ENCODE measurements at regions not wholly inside any gene's neighbourhood (a gene's known extent, or its start where the extent isn't known, plus 50 kb on each side); places are given as distances from the start of the nearest gene placed in this dataset.

GRCh38 chr6:104305206-104305605 lies 554.5 kb downstream of the HACE1 start:
- ChIA-PET CTCF (no interaction called here), POLR2A (no interaction called here)
- no peak for DNase-seq (ENCODE audit: low read depth, low spot score)
- H3K4me3 ChIP-seq (ENCODE audit: low read depth, low read length): no peak overlapping the region
- TF ChIP-seq CTCF (IDR thresholded peaks at IDR 0.05; ENCODE audit: insufficient read depth, low read length, missing control alignments): no peak

- CTCF ChIA-PET: no interaction called here
- no peak overlapping the region for H3K4me3 ChIP-seq (ENCODE audit: low read depth, low read length)
- POLR2A ChIA-PET: no interaction called here
- TF ChIP-seq CTCF (IDR thresholded peaks at IDR 0.05; ENCODE audit: insufficient read depth, low read length, missing control alignments): no peak
- DNase-seq (ENCODE audit: low read depth, low spot score): no peak
Measured at GRCh38 chr6:104301951-104302350, 557.8 kb downstream of the HACE1 start.

GRCh38 chr6:104286641-104287040 lies 573.1 kb downstream of the HACE1 start:
- ChIA-PET POLR2A (no interaction called here), CTCF (no interaction called here)
- DNase-seq (ENCODE audit: low read depth, low spot score): no peak
- no peak overlapping the region for H3K4me3 ChIP-seq (ENCODE audit: low read depth, low read length)
- TF ChIP-seq CTCF (IDR thresholded peaks at IDR 0.05; ENCODE audit: insufficient read depth, low read length, missing control alignments): no peak

GRCh38 chr6:104284872-104285271 lies 574.8 kb downstream of the HACE1 start:
- ChIA-PET POLR2A (no interaction called here), CTCF (no interaction called here)
- no peak for TF ChIP-seq CTCF (IDR thresholded peaks at IDR 0.05; ENCODE audit: insufficient read depth, low read length, missing control alignments)
- DNase-seq (ENCODE audit: low read depth, low spot score): no peak
- H3K4me3 ChIP-seq (ENCODE audit: low read depth, low read length): no peak overlapping the region

GRCh38 chr6:104282581-104282980 lies 577.1 kb downstream of the HACE1 start:
- no peak overlapping the region for H3K4me3 ChIP-seq (ENCODE audit: low read depth, low read length)
- DNase-seq (ENCODE audit: low read depth, low spot score): no peak
- CTCF ChIA-PET: no interaction called here
- TF ChIP-seq CTCF (IDR thresholded peaks at IDR 0.05; ENCODE audit: insufficient read depth, low read length, missing control alignments): no peak
- POLR2A ChIA-PET: no interaction called here

- CTCF ChIA-PET: no interaction called here
- POLR2A ChIA-PET: no interaction called here
- DNase-seq (ENCODE audit: low read depth, low spot score): no peak
- no peak overlapping the region for H3K4me3 ChIP-seq (ENCODE audit: low read depth, low read length)
- TF ChIP-seq CTCF (IDR thresholded peaks at IDR 0.05; ENCODE audit: insufficient read depth, low read length, missing control alignments): no peak
Measured at GRCh38 chr6:104281370-104281769, 578.3 kb downstream of the HACE1 start.
